ENCODE measurements at regions not wholly inside any gene's neighbourhood (a gene's known extent, or its start where the extent isn't known, plus 50 kb on each side); places are given as distances from the start of the nearest gene placed in this dataset.

DNA sequence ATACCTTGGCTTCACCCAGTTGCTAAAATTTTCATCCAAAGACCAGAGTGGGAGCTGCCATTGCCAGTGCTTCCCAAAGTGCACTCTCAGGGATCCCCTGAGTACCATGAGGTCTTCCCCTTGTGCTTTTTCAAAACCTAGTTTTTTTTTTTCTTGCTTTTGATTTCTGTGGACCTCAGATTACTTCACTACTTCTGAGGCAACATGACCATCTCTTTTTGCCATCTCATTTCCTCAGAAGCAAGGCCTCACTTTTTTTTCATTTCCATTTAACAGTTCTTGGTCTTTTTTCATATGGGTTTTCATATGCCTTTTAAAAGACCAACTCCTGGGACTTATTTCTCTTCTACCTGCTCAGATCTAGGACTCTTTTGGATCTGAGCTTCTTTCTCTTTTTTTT is 64.1 kb upstream of the MMS22L start:
- no peak for TF ChIP-seq POLR2A (IDR thresholded peaks at IDR 0.05)
- TF ChIP-seq, protein P1, sequence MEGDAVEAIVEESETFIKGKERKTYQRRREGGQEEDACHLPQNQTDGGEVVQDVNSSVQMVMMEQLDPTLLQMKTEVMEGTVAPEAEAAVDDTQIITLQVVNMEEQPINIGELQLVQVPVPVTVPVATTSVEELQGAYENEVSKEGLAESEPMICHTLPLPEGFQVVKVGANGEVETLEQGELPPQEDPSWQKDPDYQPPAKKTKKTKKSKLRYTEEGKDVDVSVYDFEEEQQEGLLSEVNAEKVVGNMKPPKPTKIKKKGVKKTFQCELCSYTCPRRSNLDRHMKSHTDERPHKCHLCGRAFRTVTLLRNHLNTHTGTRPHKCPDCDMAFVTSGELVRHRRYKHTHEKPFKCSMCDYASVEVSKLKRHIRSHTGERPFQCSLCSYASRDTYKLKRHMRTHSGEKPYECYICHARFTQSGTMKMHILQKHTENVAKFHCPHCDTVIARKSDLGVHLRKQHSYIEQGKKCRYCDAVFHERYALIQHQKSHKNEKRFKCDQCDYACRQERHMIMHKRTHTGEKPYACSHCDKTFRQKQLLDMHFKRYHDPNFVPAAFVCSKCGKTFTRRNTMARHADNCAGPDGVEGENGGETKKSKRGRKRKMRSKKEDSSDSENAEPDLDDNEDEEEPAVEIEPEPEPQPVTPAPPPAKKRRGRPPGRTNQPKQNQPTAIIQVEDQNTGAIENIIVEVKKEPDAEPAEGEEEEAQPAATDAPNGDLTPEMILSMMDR (IDR thresholded peaks at IDR 0.05): no peak
